G401.6 (cell line): ENCODE measurements at regions not wholly inside any gene's neighbourhood (a gene's known extent, or its start where the extent isn't known, plus 50 kb on each side); places are given as distances from the start of the nearest gene placed in this dataset.
A peak's percentile ranks its signal among the peaks of the same experiment; 100 is the strongest.
"Not testable (repeated sequence)": the region's sequence is repeated elsewhere in the genome, so short reads cannot be mapped to it uniquely, and the experiment has no call there.

ENCODE experiments used
- FAIRE-seq: peaks from 2 replicates; lab custom pipeline; 2012; peaks lifted over from hg19 to GRCh38; lab: Jason Lieb, UNC

DNA sequence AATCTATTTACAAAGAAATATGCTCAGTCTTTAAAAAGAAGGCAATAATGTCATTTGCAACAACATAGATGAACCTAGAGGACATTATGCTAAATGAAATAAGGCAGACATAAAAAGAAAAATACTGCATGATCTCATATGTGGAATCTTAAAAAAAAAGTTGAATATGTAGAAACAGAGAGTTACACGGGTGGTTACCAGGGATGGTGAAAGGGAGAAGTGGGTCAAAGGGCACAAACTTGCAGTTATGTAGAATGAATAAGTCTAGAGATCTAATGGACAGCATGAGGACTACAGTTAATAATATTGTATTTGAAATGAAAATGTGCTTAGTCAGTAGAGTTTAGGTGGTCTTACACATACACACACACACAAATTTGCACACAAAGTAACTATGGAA lies 88.2 kb upstream of the CCDC71L start:
- no peak for FAIRE-seq

DNA sequence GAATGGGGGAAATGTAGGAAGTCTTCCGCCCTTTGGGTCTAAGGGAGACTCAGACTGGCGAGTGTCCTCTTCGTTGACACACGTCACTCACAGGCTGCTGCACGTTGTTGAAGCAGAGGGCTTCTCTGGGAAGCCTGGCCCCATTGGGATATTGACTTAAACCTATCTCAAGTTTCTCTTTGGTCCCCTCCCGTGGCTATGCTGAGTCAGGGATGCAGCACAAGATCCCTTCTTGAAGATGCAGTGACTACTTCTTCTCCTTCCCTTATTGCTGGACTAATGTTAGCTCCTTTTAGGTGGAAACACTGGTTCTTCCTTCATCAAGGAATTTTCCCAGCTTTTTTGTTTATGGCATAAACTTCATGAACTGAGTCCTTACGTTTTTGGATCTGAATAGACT lies 89.8 kb upstream of the CCDC71L start:
- no peak for FAIRE-seq

DNA sequence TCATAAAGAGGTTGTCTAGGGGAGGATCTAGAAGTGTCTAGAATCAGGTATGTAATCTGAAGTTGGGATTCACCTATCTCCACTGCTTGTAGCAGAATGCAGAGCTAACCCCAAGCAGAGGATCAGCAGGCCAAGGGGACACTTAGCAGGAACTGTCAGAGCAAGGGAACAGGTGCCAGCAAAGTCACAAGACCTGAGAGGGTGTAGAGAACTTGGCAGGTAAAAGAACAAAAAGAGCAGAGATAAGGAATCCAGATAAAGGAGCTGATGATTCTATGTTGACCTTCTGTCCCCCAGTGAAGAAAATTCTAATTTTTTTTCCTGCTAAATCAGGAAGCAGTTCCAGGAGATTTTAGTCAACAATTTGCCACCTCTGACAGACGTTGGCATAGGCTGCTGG lies 91.4 kb upstream of the CCDC71L start:
- FAIRE-seq, result no peak

DNA sequence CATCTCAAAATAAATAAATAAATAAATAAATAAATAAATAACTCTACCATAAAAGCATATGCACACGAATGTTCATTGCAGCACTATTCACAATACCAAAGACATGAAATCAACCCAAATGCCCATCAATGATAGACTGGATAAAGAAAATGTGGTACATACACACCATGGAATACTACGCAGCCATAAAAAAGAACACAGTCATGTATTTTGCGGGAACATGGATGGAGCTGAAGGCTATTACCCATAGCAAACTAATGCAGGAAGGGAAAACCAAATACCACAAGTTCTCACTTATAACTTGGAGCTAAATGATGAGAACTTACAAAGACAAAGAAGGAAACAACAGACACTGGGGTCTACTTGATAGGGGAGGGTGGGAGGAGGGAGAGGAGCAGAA lies 94.1 kb upstream of the CCDC71L start:
- FAIRE-seq, result not testable (repeated sequence)

DNA sequence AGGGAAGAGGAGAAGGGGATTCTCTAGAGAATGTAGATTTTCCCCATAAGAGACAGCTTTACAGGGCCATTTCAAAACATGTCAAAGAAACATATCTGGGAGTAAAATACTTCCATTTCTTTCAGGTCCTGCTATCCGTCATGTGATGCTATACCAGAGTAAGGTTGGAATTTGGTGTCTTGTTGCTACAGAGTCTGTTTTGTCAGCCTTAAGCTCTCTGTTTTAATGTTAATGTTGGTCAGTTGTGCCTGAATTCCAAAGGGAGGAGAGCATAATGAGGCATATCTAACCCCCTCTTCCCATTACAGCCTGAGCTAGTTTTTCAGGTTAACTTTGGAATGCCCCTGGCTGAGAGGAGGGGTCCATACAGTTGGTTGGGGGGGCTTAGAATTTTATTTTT lies 94.7 kb upstream of the CCDC71L start:
- no peak for FAIRE-seq

DNA sequence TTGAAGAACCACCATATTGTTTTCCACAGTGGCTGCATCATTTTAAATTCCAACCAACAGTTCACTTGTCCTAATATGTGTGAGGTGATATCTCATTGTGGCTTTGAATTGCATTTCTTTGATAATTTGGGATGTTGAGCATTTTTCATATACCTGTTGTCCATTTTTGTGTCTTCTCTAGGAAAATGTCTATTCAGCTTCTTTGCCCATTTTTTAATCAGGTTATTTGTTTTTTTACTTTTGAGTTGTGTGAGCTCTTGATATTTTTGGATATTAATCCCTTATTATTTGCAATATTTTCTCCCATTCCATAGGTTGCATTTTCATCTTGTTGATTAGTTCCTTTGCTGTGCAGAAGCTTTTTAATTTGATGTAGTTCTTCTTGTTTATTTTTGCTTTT lies 95.1 kb upstream of the CCDC71L start:
- FAIRE-seq, result no peak

DNA sequence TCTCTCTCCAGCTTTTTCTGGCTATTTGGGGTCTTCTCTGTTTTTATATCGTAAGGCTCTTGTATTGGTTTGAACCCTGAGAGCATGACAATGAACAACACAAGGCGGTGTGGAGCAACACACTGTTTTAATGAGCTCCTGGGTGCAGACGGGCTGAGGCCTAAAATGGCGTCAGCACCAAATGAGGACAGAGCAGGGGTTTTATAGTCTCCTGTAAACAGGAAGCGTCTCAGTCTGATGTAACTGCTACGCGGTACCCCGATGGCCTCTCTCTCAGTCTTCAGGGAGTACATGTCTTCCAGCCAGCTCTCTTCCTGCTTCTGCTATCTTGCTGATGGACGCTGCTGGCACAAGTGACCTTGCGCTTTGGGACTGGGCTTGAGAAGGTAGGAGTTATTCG lies 95.9 kb upstream of the CCDC71L start:
- FAIRE-seq, result no peak

DNA sequence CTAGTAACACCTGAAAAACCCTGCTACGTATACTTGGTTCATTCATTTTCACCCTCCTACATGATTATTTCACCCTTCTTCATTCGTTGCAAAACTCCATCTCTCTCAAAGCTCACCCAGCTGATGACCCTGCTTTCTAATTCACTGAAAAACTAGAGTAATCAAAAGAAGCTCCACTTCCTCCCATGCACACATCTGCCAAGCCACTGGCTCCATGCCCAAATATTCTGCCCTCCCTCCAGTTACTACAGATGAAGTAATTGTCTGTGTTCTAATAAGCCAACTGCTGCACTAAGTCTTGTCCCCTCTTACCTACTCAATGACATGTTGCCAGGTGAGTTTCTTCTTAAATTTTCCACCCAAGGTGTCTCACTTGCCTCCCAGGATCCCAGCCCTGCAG lies 96.9 kb upstream of the CCDC71L start:
- FAIRE-seq, result no peak

DNA sequence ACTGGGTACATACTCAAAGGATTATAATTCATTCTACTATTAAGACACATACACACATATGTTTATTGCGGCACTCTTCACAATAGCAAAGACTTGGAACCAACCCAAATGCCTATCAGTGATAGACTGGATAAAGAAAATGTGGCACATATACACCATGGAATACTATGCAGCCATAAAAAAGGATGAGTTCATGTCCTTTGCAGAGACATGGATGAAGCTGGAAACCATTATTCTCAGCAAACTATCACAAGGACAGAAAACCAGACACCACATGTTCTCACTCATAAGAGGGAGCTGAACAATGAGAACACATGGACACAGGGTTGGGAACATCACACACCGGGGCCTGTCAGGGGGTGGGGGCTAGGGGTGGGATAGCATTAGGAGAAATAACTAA lies 101.9 kb upstream of the CCDC71L start:
- not testable (repeated sequence) for FAIRE-seq

DNA sequence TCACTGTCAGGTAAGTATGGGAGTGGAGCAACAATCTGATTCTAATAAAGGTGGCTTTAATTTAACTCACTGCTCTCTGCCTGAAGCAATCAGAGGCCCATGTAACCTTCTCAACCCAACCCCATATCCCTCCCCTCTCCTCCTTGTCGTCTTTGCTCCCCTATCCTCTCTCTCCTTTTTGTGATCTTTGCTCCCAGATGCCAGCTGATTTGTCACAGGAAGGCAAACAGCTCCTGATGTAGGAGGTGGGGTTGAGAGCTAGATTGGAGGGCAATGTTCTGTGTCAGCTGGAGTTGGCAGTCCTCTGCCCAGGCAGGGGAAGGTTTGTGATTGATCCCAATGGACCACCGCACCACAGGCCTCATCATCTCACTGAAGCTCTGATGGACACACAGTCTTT lies 101.4 kb upstream of the PIK3CG start:
- no peak for FAIRE-seq

DNA sequence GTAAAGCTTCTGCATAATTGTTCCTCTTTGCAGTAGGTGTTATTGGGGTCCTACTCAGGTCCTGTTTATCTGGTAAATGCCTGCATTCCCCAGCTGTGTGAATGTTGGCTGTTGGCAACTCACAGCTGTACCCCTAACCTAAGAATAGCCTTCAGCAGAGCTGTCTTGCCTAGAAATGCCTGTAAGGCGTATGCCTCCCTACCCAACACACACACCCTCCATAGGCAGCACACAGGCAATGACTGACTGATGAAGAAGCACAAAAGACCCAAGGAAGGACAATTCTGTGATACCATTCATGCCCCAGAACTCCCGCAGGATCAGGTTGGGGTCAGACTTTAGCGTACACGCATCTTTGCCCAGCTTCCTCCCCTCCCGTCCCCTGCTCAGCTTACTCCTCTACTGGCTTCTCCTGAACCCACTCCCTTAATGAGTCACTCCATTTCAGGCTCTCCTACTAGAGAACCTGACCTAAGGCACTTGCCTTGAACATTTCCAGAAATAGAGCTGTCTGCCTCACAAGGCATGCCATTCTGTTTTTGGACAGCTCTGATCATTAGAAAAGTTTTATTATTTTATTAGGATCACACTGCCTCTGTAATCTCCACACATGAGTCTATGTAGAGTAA lies 99.2 kb upstream of the PIK3CG start:
- no peak for FAIRE-seq

DNA sequence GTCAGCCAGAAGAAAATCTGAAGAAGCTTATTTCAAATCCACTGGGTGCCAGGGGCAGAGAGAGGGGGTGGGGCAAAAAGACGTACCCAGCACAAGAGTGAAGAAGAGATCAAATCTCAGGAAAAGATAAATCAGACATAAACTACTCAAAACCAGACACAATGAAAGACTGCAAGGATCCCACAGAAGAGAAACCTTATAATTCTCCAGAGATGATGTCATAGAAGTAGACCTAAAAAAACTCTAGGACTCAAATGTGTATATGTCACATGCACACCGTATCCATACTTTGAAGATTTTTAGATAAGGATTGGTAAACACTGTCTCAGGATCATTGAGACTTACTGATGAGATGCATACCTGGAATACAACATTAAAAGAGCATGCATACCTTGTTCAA lies 98.5 kb upstream of the PIK3CG start:
- no peak for FAIRE-seq

DNA sequence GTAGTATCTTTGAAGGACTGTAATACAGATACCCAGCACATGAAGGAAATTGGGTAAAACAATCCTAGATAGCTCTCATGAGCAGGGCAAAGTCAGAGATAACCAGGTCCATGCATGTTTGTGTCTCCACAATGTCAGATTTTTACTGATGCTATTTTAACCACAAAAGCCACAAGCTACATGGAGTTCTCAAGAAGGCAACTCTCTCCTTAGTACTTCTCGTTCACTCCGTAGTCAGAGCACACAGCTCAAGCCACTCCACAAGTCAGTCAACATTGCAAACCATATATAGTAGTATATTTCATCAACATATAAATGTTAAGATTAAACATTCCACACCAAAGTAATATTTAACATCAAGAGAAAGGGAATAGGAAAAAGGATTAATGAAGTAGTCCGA lies 98.0 kb upstream of the PIK3CG start:
- FAIRE-seq, result no peak

DNA sequence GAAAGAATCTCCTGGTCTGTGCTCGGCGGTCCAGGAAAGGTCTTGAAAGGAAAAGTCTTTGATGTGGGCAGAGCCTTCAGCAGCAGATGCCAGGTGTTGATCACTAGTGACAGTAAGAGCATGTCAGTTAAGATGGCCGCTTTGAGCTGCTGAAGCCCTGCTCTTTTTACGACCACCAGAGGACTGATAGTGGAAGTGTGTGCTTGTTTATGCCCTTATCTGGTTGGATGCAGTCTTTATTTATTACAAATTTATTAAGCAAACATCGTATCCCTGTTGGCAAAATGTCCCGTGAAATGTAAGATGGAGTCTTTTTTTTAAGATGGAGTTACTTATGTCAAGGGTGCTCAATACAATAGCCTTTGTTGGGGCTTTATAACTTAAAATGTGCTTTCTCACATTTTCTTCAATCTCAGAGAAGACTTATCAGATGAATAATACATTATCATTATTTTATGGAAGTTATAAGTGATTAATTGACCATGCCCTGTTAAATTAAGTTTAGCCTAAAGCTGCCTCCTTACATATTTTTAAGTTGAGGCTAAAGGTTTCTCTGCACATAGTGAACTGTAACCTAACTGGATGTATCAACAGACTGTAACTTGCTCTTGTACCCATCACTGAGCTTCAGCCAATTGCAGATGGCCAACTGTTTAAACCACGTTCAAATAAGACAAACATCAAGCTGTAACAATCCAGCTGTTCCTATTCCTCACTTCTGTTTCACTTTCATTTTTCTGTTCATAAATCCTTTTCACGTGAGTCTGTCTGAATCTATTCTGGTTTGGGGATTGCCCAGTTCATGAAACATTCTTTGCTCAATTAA lies 97.4 kb upstream of the PIK3CG start:
- FAIRE-seq, result no peak

DNA sequence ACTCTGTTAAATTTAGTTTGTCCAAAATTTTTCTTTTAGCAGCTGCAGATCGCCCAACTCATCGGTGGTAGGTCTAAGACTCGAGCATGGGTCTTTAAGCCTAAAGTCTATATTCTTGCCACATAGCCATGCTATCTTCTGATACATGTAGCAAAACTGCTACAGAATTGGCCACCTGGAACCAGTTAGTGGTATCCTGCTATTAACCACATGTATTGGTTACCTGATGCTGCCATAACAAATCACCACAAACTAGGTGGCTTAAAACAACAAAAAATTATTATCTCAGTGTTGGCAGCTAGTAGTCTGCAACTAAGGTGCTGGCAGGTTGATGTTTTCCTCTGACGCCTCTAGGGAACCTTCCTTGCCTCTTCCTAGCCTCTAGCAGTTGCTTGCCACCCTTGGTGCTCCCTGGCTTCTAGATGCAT lies 96.7 kb upstream of the PIK3CG start:
- no peak for FAIRE-seq

DNA sequence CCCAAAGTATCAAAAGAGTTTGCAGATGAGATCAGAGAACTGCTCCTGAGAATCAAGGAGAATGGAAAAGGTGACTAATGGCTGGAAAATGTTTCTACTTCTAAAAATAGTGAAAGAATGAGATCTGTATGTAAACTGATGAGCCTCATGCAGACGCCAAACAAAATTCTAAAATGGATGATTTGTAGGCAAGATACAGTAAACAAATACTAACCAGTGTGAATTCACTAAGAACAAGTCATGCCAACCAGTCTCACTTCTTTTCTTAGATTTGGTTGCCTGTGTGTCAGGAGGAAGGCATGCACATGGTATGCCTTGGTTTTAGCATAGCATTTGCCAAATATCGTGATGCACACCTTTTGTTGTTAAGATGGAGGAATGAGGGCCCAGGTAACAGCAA lies 94.9 kb upstream of the PIK3CG start:
- FAIRE-seq, result peak; percentile 96

DNA sequence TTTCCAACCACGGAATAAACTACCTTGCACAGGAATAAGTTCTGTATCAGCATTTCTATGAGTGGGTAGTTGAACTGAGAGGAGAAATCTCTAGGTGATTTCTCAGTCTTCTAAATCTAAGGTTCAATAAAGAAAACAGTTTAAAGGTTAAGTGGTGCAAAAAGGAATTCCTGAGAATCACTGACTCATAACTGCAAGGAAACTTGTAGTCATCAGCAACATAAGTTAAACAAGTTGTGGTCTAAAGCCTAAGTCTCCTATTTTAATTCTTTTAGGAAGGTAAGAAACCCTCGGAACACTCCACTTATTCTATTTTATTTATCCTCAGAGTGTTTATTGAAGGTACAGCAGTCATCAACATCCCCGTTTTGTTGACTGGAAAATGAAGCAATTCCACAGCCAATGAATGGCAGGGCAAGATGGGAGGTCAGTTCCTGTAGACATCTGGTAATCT lies 92.4 kb upstream of the PIK3CG start:
- FAIRE-seq, result no peak

DNA sequence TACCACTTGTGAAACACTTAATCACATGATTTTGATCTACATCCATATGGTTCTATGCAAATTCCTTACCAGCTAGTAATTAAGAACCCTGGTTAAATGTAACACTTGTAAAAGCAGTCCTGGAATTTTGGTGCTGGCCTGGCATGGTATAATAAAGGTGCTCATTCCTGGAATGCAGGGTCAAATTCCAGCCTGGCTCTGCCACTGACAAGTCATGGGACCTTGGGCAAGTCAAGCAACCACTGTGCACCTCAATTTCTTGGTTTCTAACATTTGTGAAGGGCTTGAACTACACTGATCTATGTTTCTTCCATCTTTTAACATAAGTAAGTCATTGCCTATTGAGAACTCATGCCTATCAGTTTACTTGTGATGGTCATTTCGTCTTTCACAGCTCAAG lies 91.9 kb upstream of the PIK3CG start:
- FAIRE-seq, result no peak

DNA sequence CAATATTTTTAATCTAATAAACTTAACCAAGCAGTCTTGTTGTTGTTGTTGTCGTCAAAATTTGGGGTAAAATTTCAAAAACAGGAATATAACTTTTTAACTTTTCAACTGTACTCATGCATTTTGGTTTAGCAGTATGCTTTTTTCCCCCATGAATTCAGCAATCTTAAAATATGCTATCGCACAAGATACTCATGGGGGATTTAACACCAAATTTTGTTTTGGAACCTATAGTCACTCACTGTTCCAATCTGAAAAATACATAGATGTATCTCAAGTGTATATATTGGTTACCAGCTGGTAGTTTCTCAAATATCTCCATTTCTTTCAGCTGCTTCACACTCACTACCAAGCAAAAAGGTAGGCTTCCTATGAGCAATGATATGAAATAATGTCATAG lies 91.4 kb upstream of the PIK3CG start:
- FAIRE-seq, result no peak

DNA sequence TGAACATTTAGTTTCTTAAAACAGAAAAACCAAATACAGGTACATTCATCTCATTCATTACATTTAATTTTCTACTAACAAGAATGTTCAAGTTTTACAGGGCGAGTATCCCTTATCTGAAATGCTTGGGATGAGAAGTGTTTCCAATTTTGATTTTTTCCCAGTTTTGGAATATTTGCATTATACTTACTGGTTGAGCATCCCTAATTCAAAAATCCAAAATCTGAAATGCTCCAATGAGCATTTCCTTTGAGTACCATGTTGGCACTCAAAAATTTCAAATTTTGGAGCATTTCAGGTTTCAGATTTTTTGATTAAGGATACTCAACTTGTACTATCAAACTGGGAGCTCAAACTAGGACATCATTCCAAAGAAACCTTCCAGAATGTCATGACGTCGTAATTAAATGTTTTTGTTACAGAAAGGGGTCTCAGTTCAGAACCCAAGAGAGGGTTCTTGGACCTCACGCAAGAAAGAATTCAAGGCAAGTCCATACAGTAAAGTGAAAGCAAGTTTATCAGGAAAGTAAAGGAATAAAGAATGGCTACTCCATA lies 90.8 kb upstream of the PIK3CG start:
- peak; percentile 64 for FAIRE-seq

DNA sequence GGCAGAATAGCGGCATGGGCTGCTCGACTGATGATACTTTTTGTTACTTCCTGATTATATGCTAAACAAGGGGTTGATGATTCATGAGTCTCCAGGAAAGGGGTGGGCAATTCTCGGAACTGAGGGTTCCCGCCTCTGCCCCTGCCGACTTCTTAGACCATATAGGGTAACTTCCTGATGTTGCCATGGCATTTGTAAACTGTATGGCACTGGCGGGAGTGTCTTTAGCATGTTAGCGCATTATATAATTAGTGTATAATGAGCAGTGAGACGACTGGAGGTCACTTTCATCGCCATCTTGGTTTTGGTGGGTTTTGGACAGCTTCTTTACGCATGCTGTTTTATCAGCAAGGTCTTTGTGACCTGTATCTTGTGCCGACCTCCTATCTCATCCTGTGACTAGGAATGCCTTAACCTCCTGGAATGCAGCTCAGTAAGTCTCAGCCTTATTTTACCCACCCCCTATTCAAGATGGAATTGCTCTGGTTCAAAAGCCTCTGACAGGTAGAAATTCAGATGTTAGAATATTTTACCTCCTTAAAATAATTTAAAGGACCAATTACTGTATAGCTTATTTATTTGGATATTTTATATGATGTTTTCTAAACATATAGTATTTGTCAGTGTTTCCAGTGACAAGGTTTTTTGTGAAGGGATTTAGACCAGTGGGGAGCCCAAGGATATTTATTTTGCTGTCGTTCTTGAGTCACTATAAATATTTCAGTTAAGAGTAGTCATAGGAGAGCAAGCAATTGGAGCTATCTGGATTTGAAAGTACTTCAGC lies 90.1 kb upstream of the PIK3CG start:
- FAIRE-seq, result peak; percentile 99

DNA sequence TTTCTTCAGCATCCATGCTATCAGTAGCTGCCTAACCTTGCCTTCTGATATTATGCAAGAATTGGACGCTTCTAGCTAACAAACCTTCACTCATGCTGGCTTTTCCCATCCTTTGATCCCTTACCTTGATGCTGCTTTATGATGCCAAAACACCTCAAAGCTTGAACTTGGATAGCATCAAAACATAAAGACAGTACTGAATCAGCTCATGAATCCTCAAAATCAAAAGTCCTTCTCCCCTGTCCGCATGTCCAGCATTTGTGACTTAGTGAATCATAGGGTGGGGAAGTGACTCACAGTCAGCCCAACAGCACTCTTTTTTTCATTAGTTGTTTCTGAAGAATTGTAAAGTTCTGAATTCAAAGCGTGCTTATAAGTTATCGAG lies 89.5 kb upstream of the PIK3CG start:
- FAIRE-seq, result no peak
